ENCODE measurements at regions not wholly inside any gene's neighbourhood (a gene's known extent, or its start where the extent isn't known, plus 50 kb on each side); places are given as distances from the start of the nearest gene placed in this dataset.

DNA sequence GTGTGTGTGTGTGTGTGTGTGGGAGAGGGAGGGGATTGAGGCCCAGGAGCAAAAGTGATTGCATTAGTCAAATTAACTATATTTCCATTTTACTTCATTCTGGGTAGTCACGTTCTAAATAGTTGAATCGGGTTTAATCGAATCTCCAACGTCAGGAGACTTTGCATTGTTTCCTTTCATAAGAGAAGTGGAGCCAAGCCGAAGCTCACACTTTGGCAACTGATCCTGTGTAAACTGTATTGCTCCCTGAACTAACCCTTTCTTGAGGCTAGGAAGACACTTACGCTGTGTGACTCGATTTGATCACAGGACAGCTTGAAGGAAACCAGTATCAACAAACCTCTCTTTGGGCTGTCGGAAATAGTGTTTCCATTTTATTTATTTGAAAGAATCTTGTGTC, 363.4 kb upstream of the ATP2B1 start:
- no peaks in the 10 kb centered on the region for H3K9me1 ChIP-seq (replicated peaks; ENCODE audit: control insufficient read depth, extremely low read depth, insufficient read depth, low read length)
- no peak overlapping the region for H3K4me2 ChIP-seq (ENCODE audit: insufficient read depth, low read length)
- BruUV-seq (replicated peaks), result no TSS peak
- no peaks in the 10 kb centered on the region for H3K9me3 ChIP-seq (replicated peaks; ENCODE audit: control insufficient read depth, insufficient read depth, low read length)
- no peak overlapping the region for H3K27ac ChIP-seq (ENCODE audit: insufficient read depth, low read depth, low read length)
- H3K27me3 ChIP-seq (ENCODE audit: control insufficient read depth in 2 of 2, insufficient read depth in 2 of 2, low read length in 2 of 2), result no peaks in the 10 kb centered on the region
- no peaks in the 10 kb centered on the region for H3K79me2 ChIP-seq (ENCODE audit: control insufficient read depth, insufficient read depth, low read length)
- H3K4me1 ChIP-seq (ENCODE audit: control insufficient read depth, extremely low read depth, insufficient read depth, low read length), result no peaks in the 10 kb centered on the region
- FAIRE-seq (no peak), DNase-seq (ENCODE audit: low read depth, low spot score) (no peak)
- no peak for TF ChIP-seq EZH2 (IDR thresholded peaks at IDR 0.05; ENCODE audit: borderline replicate concordance, low read depth, low read length, severe bottlenecking)
- TF ChIP-seq FOS (IDR thresholded peaks at IDR 0.05; ENCODE audit: borderline replicate concordance, insufficient read depth, low read length), result no peak
- TF ChIP-seq GATA2 (IDR thresholded peaks at IDR 0.05; ENCODE audit: insufficient read depth, insufficient read length, low read depth, low read length), result no peak
- no peak for TF ChIP-seq POLR2A (IDR thresholded peaks at IDR 0.05; ENCODE audit: low read depth, low read length)
- no peak for TF ChIP-seq MYC (IDR thresholded peaks at IDR 0.05; ENCODE audit: low read depth, low read length)
- no peak for TF ChIP-seq CTCF (IDR thresholded peaks at IDR 0.05; ENCODE audit: extremely low read depth in 1 of 2, insufficient read depth in 1 of 2, low read depth in 1 of 2, low read length in 2 of 2)
- no peak for TF ChIP-seq JUN (IDR thresholded peaks at IDR 0.05; ENCODE audit: borderline replicate concordance, insufficient read depth, insufficient read length, low read depth)
- no peak for TF ChIP-seq POLR2AphosphoS5 (IDR thresholded peaks at IDR 0.05; ENCODE audit: insufficient read depth, low read depth, low read length)
- TF ChIP-seq MAX (IDR thresholded peaks at IDR 0.05; ENCODE audit: insufficient read depth, insufficient read length), result no peak
- no peak overlapping the region for H2AFZ ChIP-seq (ENCODE audit: low read depth, low read length)
- no peak overlapping the region for H3K4me3 ChIP-seq (replicated peaks in 1 of 3; ENCODE audit: insufficient read depth in 1 of 3, low read depth in 1 of 3, low read length in 3 of 3)
- H3K9ac ChIP-seq (replicated peaks; ENCODE audit: extremely low read depth, insufficient read depth, low read length), result no peak overlapping the region
- dilution Hi-C loops (cut with MboI; ENCODE audit: extremely low pct_ligation_motif_present, low sequenced_read_pairs) (no loop called here), intact Hi-C loops (cut with micrococcal nuclease) (no loop called here)
- H3K36me3 ChIP-seq (ENCODE audit: control insufficient read depth in 2 of 2, extremely low read depth in 1 of 2, insufficient read depth in 2 of 2, low read length in 2 of 2), result no peaks in the 10 kb centered on the region
- H4K20me1 ChIP-seq (replicated peaks; ENCODE audit: control insufficient read depth, extremely low read depth, insufficient read depth, low read length), result no peaks in the 10 kb centered on the region
- CTCF ChIA-PET, result no interaction called here
- POLR2A ChIA-PET, result no interaction called here
